Liver (tissue), 3 donors: ENCODE measurements at regions not wholly inside any gene's neighbourhood (a gene's known extent, or its start where the extent isn't known, plus 50 kb on each side); places are given as distances from the start of the nearest gene placed in this dataset.

Experiments used
- CTCF ChIP-seq: fragments of 150-350 bp; IDR thresholded peaks from 2 replicates; pipeline ENCODE4 v1.5.1; 2017; ENCODE audit warnings: improper control_type of control experiment, low read depth, low read length; ENCODE audit not compliant: missing input control
- EGR1 ChIP-seq, 2 donors: IDR thresholded peaks; 2 replicates each; pipeline ENCODE4 v1.6.1; 2016 to 2018; ENCODE audit warnings: antibody characterized with exemption in 2 of 2, low read depth in 2 of 2
- FOXA1 ChIP-seq: IDR thresholded peaks from 2 replicates; pipeline ENCODE4 v1.6.1; 2016; ENCODE audit warnings: antibody characterized with exemption
- GABPA ChIP-seq, 2 donors: IDR thresholded peaks in 1 of 2; conservative IDR thresholded peaks in 1 of 2; 2 replicates each; pipeline ENCODE4 v1.6.1; 2016; ENCODE audit warnings: antibody characterized with exemption in 2 of 2, mild to moderate bottlenecking in 1 of 2, moderate library complexity in 1 of 2
- HNF4A ChIP-seq, 2 donors: conservative IDR thresholded peaks; 2 replicates each; pipeline ENCODE4 v1.6.1; 2016; ENCODE audit warnings: antibody characterized with exemption in 2 of 2, mild to moderate bottlenecking in 2 of 2
- JUND ChIP-seq, 2 donors: IDR thresholded peaks; 2 replicates each; pipeline ENCODE4 v1.6.1; 2016; ENCODE audit warnings: antibody characterized with exemption in 2 of 2
- RAD21 ChIP-seq, 2 donors: IDR thresholded peaks; 2 replicates each; pipeline ENCODE4 v1.6.1; 2016; ENCODE audit warnings: antibody characterized with exemption in 2 of 2, mild to moderate bottlenecking in 2 of 2
- RXRA ChIP-seq, 2 donors: IDR thresholded peaks; 2 replicates each; pipeline ENCODE4 v1.6.1; 2017 to 2018; ENCODE audit warnings: antibody characterized with exemption in 2 of 2, mild to moderate bottlenecking in 1 of 2
- SP1 ChIP-seq: IDR thresholded peaks from 2 replicates; pipeline ENCODE4 v1.6.1; 2018; ENCODE audit warnings: antibody characterized with exemption, mild to moderate bottlenecking
- TAF1 ChIP-seq: conservative IDR thresholded peaks from 2 replicates; pipeline ENCODE4 v1.6.1; 2016; ENCODE audit warnings: antibody characterized with exemption, mild to moderate bottlenecking
- YY1 ChIP-seq: IDR thresholded peaks from 2 replicates; pipeline ENCODE4 v1.6.1; 2016; ENCODE audit warnings: antibody characterized with exemption, mild to moderate bottlenecking
- donor health status: healthy.
- donor health status: healthy.

GRCh38 chr10:131445623-131446022 is 134.1 kb upstream of the TCERG1L start:
- TF ChIP-seq GABPA (IDR thresholded peaks at IDR 0.05 in 1 of 2, conservative IDR thresholded peaks at IDR 0.05 in 1 of 2) (no peak), FOXA1 (no peak), RAD21 (IDR thresholded peaks at IDR 0.05) (no peak), CTCF (no peak), TAF1 (no peak), RXRA (IDR thresholded peaks at IDR 0.05) (no peak), YY1 (no peak), SP1 (no peak), JUND (IDR thresholded peaks at IDR 0.05) (no peak), HNF4A (conservative IDR thresholded peaks at IDR 0.05) (no peak), EGR1 (IDR thresholded peaks at IDR 0.05; ENCODE audit: low read depth in 2 of 2) (no peak)
